ENCODE measurements at regions not wholly inside any gene's neighbourhood (a gene's known extent, or its start where the extent isn't known, plus 50 kb on each side); places are given as distances from the start of the nearest gene placed in this dataset.

GRCh38 chr15:61390138-61390537 is 161.0 kb upstream of the RORA start:
- Histone ChIP-seq H2AFZ (ENCODE audit: low read depth, low read length, poor library complexity, severe bottlenecking) (no peak overlapping the region), H3K4me3 (replicated peaks in 1 of 2; ENCODE audit: low read depth in 1 of 2, low read length in 2 of 2) (no peak overlapping the region), H3K9me2 (ENCODE audit: insufficient read depth) (no peaks in the 10 kb centered on the region), H4K20me1 (ENCODE audit: insufficient read depth) (no peaks in the 10 kb centered on the region), H3K27me3 (ENCODE audit: insufficient read depth, low read length) (no peaks in the 10 kb centered on the region), H3K4me1 (ENCODE audit: control insufficient read depth in 1 of 2, insufficient read depth in 2 of 2, low read length in 2 of 2) (no peaks in the 10 kb centered on the region), H3K4me2 (ENCODE audit: low read length) (no peak overlapping the region), H3K9me3 (ENCODE audit: control insufficient read depth in 1 of 2, insufficient read depth in 1 of 2, low read depth in 1 of 2, low read length in 2 of 2) (peaks cover 0 to 9% of the 10 kb centered on the region in 2 experiments; a peak in 1 of 4 replicates), H3K9ac (ENCODE audit: low read length) (no peak overlapping the region), H3K36me3 (ENCODE audit: control insufficient read depth in 1 of 2, insufficient read depth in 2 of 2, low read length in 2 of 2) (no peaks in the 10 kb centered on the region), H3K27ac (ENCODE audit: low read depth, low read length) (no peak overlapping the region), H3K79me2 (ENCODE audit: insufficient read depth, low read length) (no peaks in the 10 kb centered on the region)
- ATAC-seq = no peak
- intact Hi-C loops (cut with micrococcal nuclease) = no loop called here
- ChIA-PET RAD21 (ENCODE audit: low non-redundant PET in 1 of 2, low total read pairs in 2 of 2, uncharacterized antibody in 2 of 2, unreplicated experiment in 2 of 2) (no interaction called here), POLR2A (no interaction called here), CTCF (no interaction called here)
- no peak for DNase-seq (ENCODE audit: low read depth, low spot score)
- BruUV-seq (replicated peaks) = no TSS peak
- no peak for TF ChIP-seq ELF1 (IDR thresholded peaks at IDR 0.05; ENCODE audit: borderline replicate concordance, low read depth)
- TF ChIP-seq ZNF274 (IDR thresholded peaks at IDR 0.05; ENCODE audit: low read depth, low read length) = no peak
- no peak for TF ChIP-seq EGR1 (IDR thresholded peaks at IDR 0.05; ENCODE audit: low read depth)
- TF ChIP-seq REST (IDR thresholded peaks at IDR 0.05; ENCODE audit: low read depth) = no peak
- TF ChIP-seq EZH2 (IDR thresholded peaks at IDR 0.05) = no peak
- no peak for TF ChIP-seq MAX (IDR thresholded peaks at IDR 0.05)
- TF ChIP-seq SRF (IDR thresholded peaks at IDR 0.05; ENCODE audit: low read depth) = no peak
- no peak for TF ChIP-seq JUND (IDR thresholded peaks at IDR 0.05)
- no peak for TF ChIP-seq CEBPB (IDR thresholded peaks at IDR 0.05; ENCODE audit: low read depth)
- TF ChIP-seq CBX3 (IDR thresholded peaks at IDR 0.05; ENCODE audit: low read depth) = no peak
- no peak for TF ChIP-seq RAD21 (IDR thresholded peaks at IDR 0.05; ENCODE audit: low read depth)
- TF ChIP-seq, protein P1, sequence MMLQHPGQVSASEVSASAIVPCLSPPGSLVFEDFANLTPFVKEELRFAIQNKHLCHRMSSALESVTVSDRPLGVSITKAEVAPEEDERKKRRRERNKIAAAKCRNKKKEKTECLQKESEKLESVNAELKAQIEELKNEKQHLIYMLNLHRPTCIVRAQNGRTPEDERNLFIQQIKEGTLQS (IDR thresholded peaks at IDR 0.05) = no peak
- TF ChIP-seq, protein P2, sequence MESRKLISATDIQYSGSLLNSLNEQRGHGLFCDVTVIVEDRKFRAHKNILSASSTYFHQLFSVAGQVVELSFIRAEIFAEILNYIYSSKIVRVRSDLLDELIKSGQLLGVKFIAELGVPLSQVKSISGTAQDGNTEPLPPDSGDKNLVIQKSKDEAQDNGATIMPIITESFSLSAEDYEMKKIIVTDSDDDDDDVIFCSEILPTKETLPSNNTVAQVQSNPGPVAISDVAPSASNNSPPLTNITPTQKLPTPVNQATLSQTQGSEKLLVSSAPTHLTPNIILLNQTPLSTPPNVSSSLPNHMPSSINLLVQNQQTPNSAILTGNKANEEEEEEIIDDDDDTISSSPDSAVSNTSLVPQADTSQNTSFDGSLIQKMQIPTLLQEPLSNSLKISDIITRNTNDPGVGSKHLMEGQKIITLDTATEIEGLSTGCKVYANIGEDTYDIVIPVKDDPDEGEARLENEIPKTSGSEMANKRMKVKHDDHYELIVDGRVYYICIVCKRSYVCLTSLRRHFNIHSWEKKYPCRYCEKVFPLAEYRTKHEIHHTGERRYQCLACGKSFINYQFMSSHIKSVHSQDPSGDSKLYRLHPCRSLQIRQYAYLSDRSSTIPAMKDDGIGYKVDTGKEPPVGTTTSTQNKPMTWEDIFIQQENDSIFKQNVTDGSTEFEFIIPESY (IDR thresholded peaks at IDR 0.05; ENCODE audit: extremely low read depth, insufficient replicate concordance, low read length) = no peak
- no peak for TF ChIP-seq EZH2phosphoT487 (IDR thresholded peaks at IDR 0.05; ENCODE audit: borderline replicate concordance)
- TF ChIP-seq POLR2AphosphoS5 (IDR thresholded peaks at IDR 0.05; ENCODE audit: low read depth, low read length) = no peak
- no peak for TF ChIP-seq POLR2A (IDR thresholded peaks at IDR 0.05; ENCODE audit: borderline replicate concordance, extremely low read depth, insufficient read depth, insufficient read length)
- no peak for TF ChIP-seq ZFX (IDR thresholded peaks at IDR 0.05)
